CD4-positive, alpha-beta T cell treated with Interleukin-10 for 1 hour (primary cell): ENCODE measurements at regions not wholly inside any gene's neighbourhood (a gene's known extent, or its start where the extent isn't known, plus 50 kb on each side); places are given as distances from the start of the nearest gene placed in this dataset.
"Not testable (repeated sequence)": the region's sequence is repeated elsewhere in the genome, so short reads cannot be mapped to it uniquely, and the experiment has no call there.

ENCODE experiments used
- DNase-seq: peaks from one replicate; pipeline ENCODE4 v3.0.0-alpha.2; 2020

GRCh38 chr1:56145581-56145980 lies 433.8 kb downstream of the PLPP3 start:
- no peak for DNase-seq

DNA sequence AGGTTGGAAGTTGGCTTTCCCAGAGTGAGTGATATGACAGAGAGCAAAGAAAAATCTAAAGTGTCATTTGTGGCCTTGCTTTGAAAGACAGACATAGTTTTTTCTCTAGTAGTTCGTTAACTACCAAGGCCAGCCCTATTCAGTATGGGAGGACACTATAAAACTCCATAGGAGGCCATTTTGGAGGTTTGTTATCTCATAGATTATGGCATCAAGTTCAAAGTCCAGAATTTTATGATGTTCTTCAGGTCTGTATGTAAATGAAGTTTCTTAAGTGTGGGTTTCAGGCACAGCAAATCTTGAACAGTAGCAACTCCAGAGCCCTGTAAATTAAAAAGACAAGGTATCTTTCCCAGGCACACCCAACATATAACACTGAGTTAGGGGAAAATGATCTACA lies 437.1 kb downstream of the PLPP3 start:
- no peak for DNase-seq

DNA sequence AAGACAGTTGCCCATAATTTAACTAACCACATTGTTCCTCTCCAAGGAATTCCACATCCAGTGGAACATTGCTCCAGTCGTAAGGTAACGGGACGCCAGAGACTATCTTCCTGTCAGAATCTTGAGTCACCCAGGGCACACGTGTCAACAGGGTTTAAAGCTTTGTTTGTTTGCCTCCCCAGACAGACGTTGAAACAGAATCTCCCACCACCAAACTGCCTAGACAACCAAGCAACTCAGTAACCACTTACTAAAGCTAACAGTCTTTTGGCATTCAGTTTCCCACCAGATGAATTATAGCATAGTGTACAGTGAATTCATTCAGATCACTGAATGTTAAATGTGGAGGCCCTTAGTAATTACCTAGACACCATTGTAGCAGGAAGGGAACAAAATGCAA lies 439.5 kb downstream of the PLPP3 start:
- DNase-seq = no peak

- DNase-seq = no peak
These were observed 441.6 kb downstream of the PLPP3 start for GRCh38 chr1:56137521-56138505.

DNA sequence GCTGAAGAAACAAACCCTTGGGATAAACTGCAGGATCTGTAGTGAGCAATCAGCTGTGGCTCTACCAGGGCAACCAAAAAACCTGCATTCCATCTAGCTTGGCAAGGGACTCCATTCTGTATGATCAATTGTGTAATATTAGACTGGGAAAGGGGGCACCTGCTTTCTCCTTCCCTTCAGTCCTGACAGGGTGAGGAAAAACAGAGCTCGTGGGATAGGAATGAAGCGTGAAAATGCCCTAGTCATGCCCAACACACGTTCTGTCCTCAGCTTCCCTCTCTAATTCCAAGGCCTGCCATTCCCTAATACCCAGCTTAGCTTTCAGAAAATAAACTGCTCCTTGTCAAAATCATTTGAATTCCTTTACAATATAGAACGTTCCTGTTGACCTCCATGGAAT lies 442.3 kb downstream of the PLPP3 start:
- no peak for DNase-seq

DNA sequence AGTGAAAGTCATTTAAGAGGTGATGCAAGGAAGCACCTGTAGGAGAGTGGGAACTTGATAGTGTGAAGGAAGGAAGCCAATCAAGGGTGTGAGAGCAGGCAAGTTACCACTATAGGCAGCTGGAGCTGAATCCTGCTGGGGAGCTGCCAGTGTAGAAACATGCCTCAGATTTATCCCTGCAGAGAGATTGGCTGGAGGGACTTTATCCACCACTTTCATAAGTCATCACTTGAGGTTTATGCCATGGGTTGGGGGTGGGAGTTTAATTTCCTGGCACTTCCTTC lies 443.6 kb downstream of the PLPP3 start:
- no peak for DNase-seq

- no peak for DNase-seq
These were observed 444.1 kb downstream of the PLPP3 start for GRCh38 chr1:56135069-56135863.

GRCh38 chr1:56133522-56134472 lies 445.6 kb downstream of the PLPP3 start:
- DNase-seq = no peak

DNA sequence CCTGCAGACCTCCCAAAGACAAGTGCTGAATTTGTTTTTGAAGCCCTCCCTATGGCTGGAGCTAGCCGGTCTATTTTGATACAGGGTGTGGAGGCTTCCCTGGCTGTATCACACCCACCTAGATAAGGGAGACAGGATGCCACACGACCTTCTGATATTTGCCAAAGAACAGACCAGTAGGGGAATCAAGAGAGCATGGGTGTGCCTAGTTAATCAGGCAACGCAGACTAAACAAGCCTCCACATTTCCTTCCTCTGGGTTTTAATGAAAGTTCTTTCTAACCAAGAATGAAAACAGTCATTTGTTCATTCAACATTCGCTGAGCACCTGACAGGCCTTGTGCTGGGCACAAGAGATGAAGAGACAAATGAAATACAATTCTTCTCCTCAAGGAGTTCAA lies 446.8 kb downstream of the PLPP3 start:
- no peak for DNase-seq

DNA sequence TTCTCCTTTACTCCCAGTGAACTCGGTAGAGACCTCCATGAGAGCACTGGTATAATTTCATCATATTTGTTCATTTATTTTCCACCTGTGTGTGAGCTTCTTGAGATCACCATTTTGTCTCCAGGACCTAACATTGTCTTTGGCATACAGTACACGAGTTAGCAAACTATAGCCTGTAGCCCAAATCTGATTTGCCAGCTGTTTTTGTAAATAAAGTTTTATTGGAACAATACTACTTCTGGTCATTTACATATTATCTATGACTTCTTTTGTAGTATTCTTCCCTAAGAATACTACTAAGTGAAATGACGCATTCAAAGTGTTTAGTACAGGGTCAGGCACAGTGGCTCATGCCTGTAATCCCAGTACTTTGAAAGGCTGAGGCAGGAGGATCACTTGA lies 449.5 kb downstream of the PLPP3 start:
- DNase-seq = no peak

DNA sequence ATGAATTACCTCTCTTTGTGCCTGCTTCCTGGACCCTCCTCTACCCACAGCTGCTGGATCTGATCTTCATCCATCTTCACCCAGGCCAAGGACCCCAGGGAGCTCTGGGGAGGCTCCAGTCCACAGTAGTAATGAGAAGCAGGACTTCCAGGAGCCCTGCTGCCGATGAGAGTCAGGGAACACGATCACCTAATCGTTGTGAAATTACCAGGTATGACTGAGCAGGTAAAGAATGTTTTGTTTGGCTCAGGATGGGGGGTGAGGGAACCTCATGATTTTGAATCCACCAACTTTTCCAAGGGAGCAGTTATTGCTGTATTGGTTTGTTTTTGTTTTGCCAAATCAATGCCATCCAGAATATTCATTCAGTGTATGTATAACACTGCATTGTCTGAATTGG lies 454.0 kb downstream of the PLPP3 start:
- no peak for DNase-seq

GRCh38 chr1:56123826-56124225 lies 455.5 kb downstream of the PLPP3 start:
- DNase-seq = no peak

DNA sequence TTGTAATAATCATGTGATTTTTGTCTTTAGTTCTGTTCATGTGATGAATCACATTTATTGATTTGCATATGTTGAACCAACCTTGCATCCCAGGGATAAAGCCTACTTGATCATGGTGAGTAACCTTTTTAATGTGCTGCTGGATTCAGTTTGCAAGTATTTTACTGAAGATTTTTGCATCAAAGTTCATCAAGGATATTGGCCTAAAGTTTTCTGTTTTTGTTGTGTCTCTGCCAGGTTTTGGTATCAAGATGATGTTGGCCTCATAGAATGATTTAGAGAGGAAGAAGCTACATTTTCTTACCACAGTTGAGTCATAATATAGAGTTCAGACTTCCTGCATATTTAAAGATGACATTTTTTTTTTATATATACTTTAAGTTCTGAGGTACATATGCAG lies 455.9 kb downstream of the PLPP3 start:
- DNase-seq = no peak

DNA sequence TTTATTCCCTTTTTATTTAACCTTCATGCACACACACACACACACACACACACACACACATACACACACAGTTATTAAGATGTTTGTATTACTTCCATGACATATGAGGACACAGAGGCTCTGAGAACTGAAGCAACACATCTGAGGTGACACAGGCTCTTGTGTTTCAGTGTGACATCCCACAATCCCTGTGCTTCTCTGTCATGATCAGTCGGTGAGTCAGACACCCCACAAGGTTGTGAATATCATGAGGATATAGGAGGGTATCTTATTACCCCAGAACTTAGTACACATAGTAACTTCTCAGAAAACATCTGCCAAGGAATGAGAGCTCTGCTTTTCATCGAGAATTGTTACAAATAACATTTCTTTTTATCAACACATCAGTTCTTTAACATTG lies 459.3 kb downstream of the PLPP3 start:
- no peak for DNase-seq

- not testable (repeated sequence) for DNase-seq
These were observed 460.7 kb downstream of the PLPP3 start for GRCh38 chr1:56118676-56119075.

DNA sequence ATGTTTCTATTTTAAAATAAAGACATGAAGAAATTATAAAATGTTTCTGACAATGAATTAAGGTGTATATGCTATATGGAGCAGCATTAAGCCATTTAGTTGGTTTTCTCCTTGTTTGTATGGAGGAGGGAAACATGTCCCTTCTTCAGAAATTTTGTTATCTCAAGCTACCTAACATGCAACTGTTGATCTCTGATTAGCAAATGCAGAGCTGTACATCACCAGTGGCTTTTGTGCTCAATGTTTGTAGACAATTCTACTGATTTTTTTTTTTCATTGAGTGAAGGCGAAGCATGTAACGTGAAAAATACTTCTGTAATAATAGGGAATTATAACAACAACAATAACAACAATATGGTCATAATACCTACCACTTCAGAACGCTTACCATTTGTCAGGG lies 463.7 kb downstream of the PLPP3 start:
- DNase-seq = no peak

GRCh38 chr1:56113679-56114078 lies 465.7 kb downstream of the PLPP3 start:
- no peak for DNase-seq

DNA sequence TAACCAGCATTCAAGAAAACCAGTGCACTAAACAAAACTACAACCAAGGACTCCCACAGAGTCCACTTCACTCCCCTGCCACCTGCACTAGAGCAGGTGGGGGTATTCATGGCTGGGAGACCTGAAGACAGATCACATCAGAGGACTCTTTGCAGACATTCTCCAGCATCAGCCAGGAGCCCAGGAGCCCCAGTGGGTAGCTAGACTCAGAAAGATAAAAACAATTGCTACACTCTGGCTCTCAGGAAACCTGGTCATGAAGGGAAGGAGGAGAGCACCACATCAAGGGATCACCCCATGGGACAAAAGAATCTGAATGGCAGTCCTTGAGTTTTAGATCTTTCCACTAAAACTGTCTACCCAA lies 472.1 kb downstream of the PLPP3 start:
- no peak for DNase-seq

GRCh38 chr1:56106531-56107274 lies 472.7 kb downstream of the PLPP3 start:
- DNase-seq = no peak

GRCh38 chr1:56105397-56105796 lies 474.0 kb downstream of the PLPP3 start:
- no peak for DNase-seq

- no peak for DNase-seq
These were observed 479.5 kb downstream of the PLPP3 start for GRCh38 chr1:56099766-56100265.

DNA sequence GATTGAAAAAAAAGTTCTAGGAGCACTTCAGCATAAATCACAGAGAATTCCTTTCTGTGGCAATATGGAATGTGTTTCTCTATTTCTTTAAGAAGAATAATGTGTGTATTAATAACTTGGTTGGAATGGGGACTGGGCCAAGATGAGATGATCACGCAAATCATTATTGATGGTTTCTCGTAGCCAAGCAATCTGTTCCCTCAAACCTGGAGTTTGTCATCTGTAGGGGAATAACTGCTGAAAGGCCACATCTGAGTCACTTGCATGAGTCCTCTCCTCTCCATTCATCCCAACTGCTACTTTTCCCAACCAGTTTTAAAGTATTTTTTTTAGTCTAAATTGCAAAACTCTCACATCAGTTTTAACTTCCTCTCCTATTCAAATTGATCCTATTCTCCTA lies 480.4 kb downstream of the PLPP3 start:
- DNase-seq = no peak
